ENCODE measurements at regions not wholly inside any gene's neighbourhood (a gene's known extent, or its start where the extent isn't known, plus 50 kb on each side); places are given as distances from the start of the nearest gene placed in this dataset.

DNA sequence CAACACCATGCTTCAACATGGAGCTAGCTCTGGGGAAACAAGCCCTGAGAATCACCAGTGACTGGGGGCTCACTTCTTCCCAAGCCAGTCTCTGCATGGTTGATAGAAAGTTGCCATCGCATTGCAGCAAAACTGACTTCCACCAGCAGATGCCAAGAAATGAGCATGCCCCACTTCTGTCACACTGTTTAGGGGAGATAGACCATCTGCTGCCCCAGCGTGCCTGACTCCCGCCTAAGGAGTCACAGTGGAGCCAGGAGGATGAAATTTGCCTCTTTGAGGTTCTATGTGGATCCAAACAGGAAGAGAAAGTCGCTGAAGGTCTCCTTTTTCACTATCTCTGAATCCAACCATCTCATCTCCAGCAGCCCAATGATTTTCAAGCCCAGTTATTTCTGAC lies 116.7 kb upstream of the SLIT3 start:
- Histone ChIP-seq H3K9me1 (ENCODE audit: control insufficient read depth, insufficient read depth, low read length) (no peaks in the 10 kb centered on the region), H4K20me1 (replicated peaks; ENCODE audit: control insufficient read depth, insufficient read depth, low read length) (no peaks in the 10 kb centered on the region), H3K79me2 (ENCODE audit: control insufficient read depth, insufficient read depth, low read length) (no peaks in the 10 kb centered on the region), H3K27ac (ENCODE audit: extremely low read depth, low read depth, low read length) (no peak overlapping the region), H2AFZ (ENCODE audit: low read depth, low read length) (no peak overlapping the region), H3K9me3 (replicated peaks; ENCODE audit: control insufficient read depth, insufficient read depth, low read depth, low read length) (no peaks in the 10 kb centered on the region), H3K36me3 (ENCODE audit: control insufficient read depth, insufficient read depth, low read length) (no peaks in the 10 kb centered on the region), H3K9ac (ENCODE audit: insufficient read depth in 1 of 2, low read depth in 2 of 2, low read length in 2 of 2) (no peak overlapping the region), H3K4me2 (ENCODE audit: insufficient read depth, low read length) (no peak overlapping the region), H3K4me1 (replicated peaks in 1 of 2; ENCODE audit: control insufficient read depth in 2 of 2, insufficient read depth in 2 of 2, low read length in 2 of 2) (no peaks in the 10 kb centered on the region), H3K27me3 (ENCODE audit: control insufficient read depth in 2 of 2, insufficient read depth in 2 of 2, low read length in 2 of 2) (no peaks in the 10 kb centered on the region), H3K4me3 (no peak overlapping the region)
- FAIRE-seq (no peak), DNase-seq (ENCODE audit: extremely low read depth in 1 of 4, low spot score in 3 of 4) (no peak), ATAC-seq (no peak)
- WGBS (ENCODE audit: insufficient coverage, low coverage, missing lambda C conversion rate): 2% methylated on average over 4 of the region's 4 CpGs
- in situ Hi-C loops (cut with MboI): no loop called here
- BruUV-seq (replicated peaks): no TSS peak
- TF ChIP-seq NFIX (CRISPR knock-in tag; IDR thresholded peaks at IDR 0.05; ENCODE audit: low read depth): no peak
- TF ChIP-seq PTBP1 (IDR thresholded peaks at IDR 0.05; ENCODE audit: low read depth, low read length): no peak
- TF ChIP-seq PTTG1 (tag; IDR thresholded peaks at IDR 0.05; ENCODE audit: low read depth): no peak
- no peak for TF ChIP-seq ZNF561 (CRISPR knock-in tag; conservative IDR thresholded peaks at IDR 0.05)
- no peak for TF ChIP-seq ZNF143 (CRISPR knock-in tag; IDR thresholded peaks at IDR 0.05)
- no peak for TF ChIP-seq ZNF431 (CRISPR knock-in tag; IDR thresholded peaks at IDR 0.05)
- TF ChIP-seq, protein P1, sequence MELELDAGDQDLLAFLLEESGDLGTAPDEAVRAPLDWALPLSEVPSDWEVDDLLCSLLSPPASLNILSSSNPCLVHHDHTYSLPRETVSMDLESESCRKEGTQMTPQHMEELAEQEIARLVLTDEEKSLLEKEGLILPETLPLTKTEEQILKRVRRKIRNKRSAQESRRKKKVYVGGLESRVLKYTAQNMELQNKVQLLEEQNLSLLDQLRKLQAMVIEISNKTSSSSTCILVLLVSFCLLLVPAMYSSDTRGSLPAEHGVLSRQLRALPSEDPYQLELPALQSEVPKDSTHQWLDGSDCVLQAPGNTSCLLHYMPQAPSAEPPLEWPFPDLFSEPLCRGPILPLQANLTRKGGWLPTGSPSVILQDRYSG (tag; conservative IDR thresholded peaks at IDR 0.05; ENCODE audit: low read depth): no peak
- no peak for TF ChIP-seq POLR2B (IDR thresholded peaks at IDR 0.05; ENCODE audit: low read depth, partially characterized antibody)
- TF ChIP-seq GATAD2A (IDR thresholded peaks at IDR 0.05): no peak
- no peak for TF ChIP-seq E2F3 (CRISPR knock-in tag; IDR thresholded peaks at IDR 0.05)
- TF ChIP-seq ZNF12 (CRISPR knock-in tag; IDR thresholded peaks at IDR 0.05): no peak
- TF ChIP-seq, protein P2, sequence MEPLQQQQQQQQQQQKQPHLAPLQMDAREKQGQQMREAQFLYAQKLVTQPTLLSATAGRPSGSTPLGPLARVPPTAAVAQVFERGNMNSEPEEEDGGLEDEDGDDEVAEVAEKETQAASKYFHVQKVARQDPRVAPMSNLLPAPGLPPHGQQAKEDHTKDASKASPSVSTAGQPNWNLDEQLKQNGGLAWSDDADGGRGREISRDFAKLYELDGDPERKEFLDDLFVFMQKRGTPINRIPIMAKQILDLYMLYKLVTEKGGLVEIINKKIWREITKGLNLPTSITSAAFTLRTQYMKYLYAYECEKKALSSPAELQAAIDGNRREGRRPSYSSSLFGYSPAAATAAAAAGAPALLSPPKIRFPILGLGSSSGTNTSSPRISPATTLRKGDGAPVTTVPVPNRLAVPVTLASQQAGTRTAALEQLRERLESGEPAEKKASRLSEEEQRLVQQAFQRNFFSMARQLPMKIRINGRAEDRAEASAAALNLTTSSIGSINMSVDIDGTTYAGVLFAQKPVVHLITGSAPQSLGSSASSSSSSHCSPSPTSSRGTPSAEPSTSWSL (CRISPR knock-in tag; IDR thresholded peaks at IDR 0.05; ENCODE audit: borderline replicate concordance): no peak
- ChIA-PET CTCF (ENCODE audit: low intra/inter-chr PET ratio) (no interaction called here), POLR2A (no interaction called here)
- intact Hi-C loops (cut with micrococcal nuclease): no loop called here

All from K562 (cell line).